Medulla oblongata (tissue), 1 donor: ENCODE measurements at regions not wholly inside any gene's neighbourhood (a gene's known extent, or its start where the extent isn't known, plus 50 kb on each side); places are given as distances from the start of the nearest gene placed in this dataset.
"Not testable (repeated sequence)": the region's sequence is repeated elsewhere in the genome, so short reads cannot be mapped to it uniquely, and the experiment has no call there.

Experiments
- DNase-seq: peaks from one replicate; pipeline ENCODE4 v3.0.0-alpha.2; 2015; ENCODE audit errors: extremely low spot score

GRCh38 chr15:85196697-85197096, 183.7 kb upstream of the AKAP13 start:
- not testable (repeated sequence) for DNase-seq

- not testable (repeated sequence) for DNase-seq
These were observed 182.8 kb upstream of the AKAP13 start for GRCh38 chr15:85197582-85197981.

- DNase-seq, result not testable (repeated sequence)
These were observed 182.0 kb upstream of the AKAP13 start for GRCh38 chr15:85198432-85198831.

- not testable (repeated sequence) for DNase-seq
These were observed 180.2 kb upstream of the AKAP13 start for GRCh38 chr15:85200215-85200614.

GRCh38 chr15:85201118-85201793, 179.1 kb upstream of the AKAP13 start:
- DNase-seq, result not testable (repeated sequence)

- not testable (repeated sequence) for DNase-seq
These were observed 175.9 kb upstream of the AKAP13 start for GRCh38 chr15:85204481-85204880.

GRCh38 chr15:85233791-85234325, 146.5 kb upstream of the AKAP13 start:
- not testable (repeated sequence) for DNase-seq

- DNase-seq, result not testable (repeated sequence)
These were observed 145.8 kb upstream of the AKAP13 start for GRCh38 chr15:85234450-85235196.

- not testable (repeated sequence) for DNase-seq
These were observed 136.3 kb upstream of the AKAP13 start for GRCh38 chr15:85244056-85244455.

GRCh38 chr15:85250938-85251542, 129.4 kb upstream of the AKAP13 start:
- not testable (repeated sequence) for DNase-seq

- DNase-seq, result not testable (repeated sequence)
These were observed 127.0 kb upstream of the AKAP13 start for GRCh38 chr15:85253196-85253915.

- not testable (repeated sequence) for DNase-seq
These were observed 125.4 kb upstream of the AKAP13 start for GRCh38 chr15:85254961-85255360.

- DNase-seq, result not testable (repeated sequence)
These were observed 124.9 kb upstream of the AKAP13 start for GRCh38 chr15:85255502-85255901.

- not testable (repeated sequence) for DNase-seq
These were observed 124.1 kb upstream of the AKAP13 start for GRCh38 chr15:85256009-85256997.

- DNase-seq, result not testable (repeated sequence)
These were observed 122.3 kb upstream of the AKAP13 start for GRCh38 chr15:85258062-85258445.

GRCh38 chr15:85258559-85259209, 121.7 kb upstream of the AKAP13 start:
- not testable (repeated sequence) for DNase-seq

- DNase-seq, result not testable (repeated sequence)
These were observed 119.9 kb upstream of the AKAP13 start for GRCh38 chr15:85260526-85260925.

GRCh38 chr15:85262461-85263055, 117.8 kb upstream of the AKAP13 start:
- not testable (repeated sequence) for DNase-seq

GRCh38 chr15:85263842-85264440, 116.5 kb upstream of the AKAP13 start:
- not testable (repeated sequence) for DNase-seq
